HCT116 (cell line): ENCODE measurements at regions not wholly inside any gene's neighbourhood (a gene's known extent, or its start where the extent isn't known, plus 50 kb on each side); places are given as distances from the start of the nearest gene placed in this dataset.
A peak's percentile ranks its signal among the peaks of the same experiment; 100 is the strongest.

ENCODE experiments used
- ATAC-seq: fragments of 200-7000 bp; cut with Tn5 transposase; 2 replicates; pipeline ENCODE4 v1.9.1; 2020; ENCODE audit warnings: mild to moderate bottlenecking, moderate library complexity
- BruUV-seq: library from RNA; stranded (reverse); fragments of 400-500 nt; replicated peaks from 2 replicates; lab custom pipeline; 2021; lab: Mats Ljungman, UMichigan
- CTCF ChIA-PET: fragments of 300-600 bp; sonication (Branson Sonifier 250); formaldehyde crosslinking; loops from one replicate; lab custom pipeline; 2021; ENCODE audit warnings: antibody characterized with exemption; lab: Charles Lee
- POLR2A ChIA-PET: fragments of 300-600, 350-600 bp; sonication (Branson Sonifier 250); formaldehyde crosslinking; loops from one replicate; lab custom pipeline; 2021; ENCODE audit warnings: antibody characterized with exemption; lab: Charles Lee
- RAD21 ChIA-PET, 2 experiments: fragments of 300-600 bp; sonication (Branson Sonifier 250); formaldehyde crosslinking; loops; one replicate each; lab custom pipeline; 2023; ENCODE audit warnings: low total read pairs in 2 of 2; ENCODE audit not compliant: uncharacterized antibody in 2 of 2, unreplicated experiment in 2 of 2, low non-redundant PET in 1 of 2; lab: Charles Lee
- DNase-seq: peaks from one replicate; pipeline ENCODE4 v3.0.0-alpha.2; 2010; ENCODE audit warnings: low read depth, low spot score
- H2AFZ ChIP-seq: fragments of 200-600 bp; shearing (Covaris generic), sonication (generic); 2 replicates; pipeline ENCODE4 v1.6.1; 2017; ENCODE audit warnings: low read depth, mixed run types, mixed read lengths, antibody characterized with exemption, low read length; ENCODE audit not compliant: poor library complexity, severe bottlenecking
- H3K27ac ChIP-seq: 2 replicates; pipeline ENCODE4 v1.5.1; 2012; ENCODE audit warnings: low read depth, low read length
- H3K27me3 ChIP-seq: fragments of 200-600 bp; sonication (generic); 2 replicates; pipeline ENCODE4 v1.6.1; 2016; ENCODE audit warnings: mixed run types, low read length, mixed read lengths; ENCODE audit not compliant: insufficient read depth
- H3K36me3 ChIP-seq, 2 experiments: fragments of 200-500 bp in 1 of 2; fragments of 200-600 bp in 1 of 2; sonication (Bioruptor generic) in 1 of 2; sonication (generic) in 1 of 2; 2 replicates each; pipeline versions ENCODE4 v1.5.1 to v1.6.1; 2014 to 2016; ENCODE audit warnings: low read length in 2 of 2, inconsistent platforms in 1 of 2, mixed read lengths in 1 of 2, mixed run types in 1 of 2; ENCODE audit not compliant: insufficient read depth in 2 of 2, control insufficient read depth in 1 of 2
- H3K4me1 ChIP-seq, 2 experiments: fragments of 200-600 bp in 1 of 2; sonication (generic) in 1 of 2; 2 replicates each; pipeline versions ENCODE4 v1.5.1 to v1.6.1; 2012 to 2017; ENCODE audit warnings: low read length in 2 of 2, inconsistent platforms in 1 of 2, mild to moderate bottlenecking in 1 of 2, mixed read lengths in 1 of 2, mixed run types in 1 of 2, moderate library complexity in 1 of 2; ENCODE audit not compliant: insufficient read depth in 2 of 2, control insufficient read depth in 1 of 2
- H3K4me2 ChIP-seq: fragments of 200-600 bp; sonication (generic); 2 replicates; pipeline ENCODE4 v1.6.1; 2017; ENCODE audit warnings: mixed run types, low read length, mixed read lengths
- H3K4me3 ChIP-seq, 2 experiments: fragments of 200-600 bp in 1 of 2; sonication (generic) in 1 of 2; replicated peaks in 1 of 2; 2 replicates each; pipeline ENCODE4 v1.5.1; 2011 to 2016; ENCODE audit warnings: low read length in 2 of 2, control low read depth in 1 of 2, low read depth in 1 of 2, mild to moderate bottlenecking in 1 of 2, mixed read lengths in 1 of 2, mixed run types in 1 of 2
- H3K79me2 ChIP-seq: fragments of 200-600 bp; sonication (generic); 2 replicates; pipeline ENCODE4 v1.6.1; 2017; ENCODE audit warnings: mild to moderate bottlenecking, mixed run types, low read length, moderate library complexity, mixed read lengths; ENCODE audit not compliant: insufficient read depth
- H3K9ac ChIP-seq: fragments of 200-600 bp; sonication (generic); 2 replicates; pipeline ENCODE4 v1.6.1; 2016; ENCODE audit warnings: low read length, mixed read lengths
- H3K9me2 ChIP-seq: fragments of 200-600 bp; sonication (generic), shearing (Covaris generic); 2 replicates; pipeline ENCODE4 v1.6.1; 2017; ENCODE audit warnings: mixed run types, mild to moderate bottlenecking, moderate library complexity; ENCODE audit not compliant: insufficient read depth
- H3K9me3 ChIP-seq, 2 experiments: fragments of 200-500 bp in 1 of 2; fragments of 200-600 bp in 1 of 2; sonication (Bioruptor generic) in 1 of 2; sonication (generic) in 1 of 2; 2 replicates each; pipeline ENCODE4 v1.6.1; 2014 to 2017; ENCODE audit warnings: low read length in 2 of 2, mixed read lengths in 2 of 2, inconsistent platforms in 1 of 2, low read depth in 1 of 2, mild to moderate bottlenecking in 1 of 2, mixed run types in 1 of 2, moderate library complexity in 1 of 2; ENCODE audit not compliant: control insufficient read depth in 1 of 2, insufficient read depth in 1 of 2
- H4K20me1 ChIP-seq: fragments of 200-600 bp; sonication (generic), shearing (Covaris generic); 2 replicates; pipeline ENCODE4 v1.6.1; 2017; ENCODE audit warnings: mixed run types, mild to moderate bottlenecking, moderate library complexity; ENCODE audit not compliant: insufficient read depth
- ATF3 ChIP-seq: IDR thresholded peaks from 2 replicates; pipeline ENCODE4 v1.6.1; 2012
- CBX3 ChIP-seq: IDR thresholded peaks from 2 replicates; pipeline ENCODE4 v1.6.1; 2012; ENCODE audit warnings: low read depth
- CEBPB ChIP-seq: IDR thresholded peaks from 2 replicates; pipeline ENCODE4 v1.6.1; 2012; ENCODE audit warnings: low read depth
- ELF1 ChIP-seq: IDR thresholded peaks from 2 replicates; pipeline ENCODE4 v1.6.1; 2012; ENCODE audit warnings: low read depth, borderline replicate concordance
- EZH2 ChIP-seq: fragments of 200-600 bp; sonication (generic); IDR thresholded peaks from 2 replicates; pipeline ENCODE4 v1.6.1; 2017; ENCODE audit warnings: antibody characterized with exemption, mixed run types
- EZH2phosphoT487 ChIP-seq: fragments of 200-600 bp; IDR thresholded peaks from 2 replicates; pipeline ENCODE4 v1.6.1; 2018; ENCODE audit warnings: antibody characterized with exemption, borderline replicate concordance
- FOSL1 ChIP-seq: IDR thresholded peaks from 2 replicates; pipeline ENCODE4 v1.6.1; 2012; ENCODE audit warnings: low read depth
- JUND ChIP-seq: IDR thresholded peaks from 2 replicates; pipeline ENCODE4 v1.6.1; 2012
- RAD21 ChIP-seq: IDR thresholded peaks from 2 replicates; pipeline ENCODE4 v1.6.1; 2012; ENCODE audit warnings: low read depth, mild to moderate bottlenecking
- SIN3A ChIP-seq: IDR thresholded peaks from 2 replicates; pipeline ENCODE4 v1.6.1; 2012; ENCODE audit warnings: low read depth
- SP1 ChIP-seq: IDR thresholded peaks from 2 replicates; pipeline ENCODE4 v1.6.1; 2012; ENCODE audit warnings: low read depth
- YY1 ChIP-seq: IDR thresholded peaks from 2 replicates; pipeline ENCODE4 v1.6.1; 2011; ENCODE audit warnings: low read length, low read depth, moderate library complexity, mild to moderate bottlenecking; ENCODE audit not compliant: insufficient replicate concordance; ENCODE audit errors: extremely low read depth
- intact Hi-C: fragments of 100-400 bp; cut with micrococcal nuclease; formaldehyde crosslinking; loops from 2 replicates; pipeline ENCODE4 v1.10.0; 2022
- TF ChIP-seq, protein P1 (sequence below): IDR thresholded peaks from 2 replicates; pipeline ENCODE4 v1.6.1; 2012; ENCODE audit warnings: low read depth

GRCh38 chr14:35212471-35213142 is 79.6 kb upstream of the PSMA6 start (continued):
- TF ChIP-seq, protein P1, sequence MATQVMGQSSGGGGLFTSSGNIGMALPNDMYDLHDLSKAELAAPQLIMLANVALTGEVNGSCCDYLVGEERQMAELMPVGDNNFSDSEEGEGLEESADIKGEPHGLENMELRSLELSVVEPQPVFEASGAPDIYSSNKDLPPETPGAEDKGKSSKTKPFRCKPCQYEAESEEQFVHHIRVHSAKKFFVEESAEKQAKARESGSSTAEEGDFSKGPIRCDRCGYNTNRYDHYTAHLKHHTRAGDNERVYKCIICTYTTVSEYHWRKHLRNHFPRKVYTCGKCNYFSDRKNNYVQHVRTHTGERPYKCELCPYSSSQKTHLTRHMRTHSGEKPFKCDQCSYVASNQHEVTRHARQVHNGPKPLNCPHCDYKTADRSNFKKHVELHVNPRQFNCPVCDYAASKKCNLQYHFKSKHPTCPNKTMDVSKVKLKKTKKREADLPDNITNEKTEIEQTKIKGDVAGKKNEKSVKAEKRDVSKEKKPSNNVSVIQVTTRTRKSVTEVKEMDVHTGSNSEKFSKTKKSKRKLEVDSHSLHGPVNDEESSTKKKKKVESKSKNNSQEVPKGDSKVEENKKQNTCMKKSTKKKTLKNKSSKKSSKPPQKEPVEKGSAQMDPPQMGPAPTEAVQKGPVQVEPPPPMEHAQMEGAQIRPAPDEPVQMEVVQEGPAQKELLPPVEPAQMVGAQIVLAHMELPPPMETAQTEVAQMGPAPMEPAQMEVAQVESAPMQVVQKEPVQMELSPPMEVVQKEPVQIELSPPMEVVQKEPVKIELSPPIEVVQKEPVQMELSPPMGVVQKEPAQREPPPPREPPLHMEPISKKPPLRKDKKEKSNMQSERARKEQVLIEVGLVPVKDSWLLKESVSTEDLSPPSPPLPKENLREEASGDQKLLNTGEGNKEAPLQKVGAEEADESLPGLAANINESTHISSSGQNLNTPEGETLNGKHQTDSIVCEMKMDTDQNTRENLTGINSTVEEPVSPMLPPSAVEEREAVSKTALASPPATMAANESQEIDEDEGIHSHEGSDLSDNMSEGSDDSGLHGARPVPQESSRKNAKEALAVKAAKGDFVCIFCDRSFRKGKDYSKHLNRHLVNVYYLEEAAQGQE = no peak
- TF ChIP-seq RAD21 (no peak), EZH2phosphoT487 (no peak)

- no peaks in the 10 kb centered on the region for H3K79me2 ChIP-seq
- no peak overlapping the region for H3K4me3 ChIP-seq
- no peaks in the 10 kb centered on the region for H3K9me3 ChIP-seq
- POLR2A ChIA-PET = no interaction called here
- no peak for DNase-seq
- H3K27ac ChIP-seq = no peak overlapping the region
- H3K36me3 ChIP-seq = no peaks in the 10 kb centered on the region
- CTCF ChIA-PET = no interaction called here
- no peak overlapping the region for H3K9ac ChIP-seq
- intact Hi-C loops = no loop called here
- TF ChIP-seq EZH2phosphoT487 (no peak), FOSL1 (no peak), EZH2 (no peak), SIN3A (no peak), YY1 (no peak), JUND (no peak), RAD21 (no peak), CBX3 (no peak), SP1 (no peak), ATF3 (no peak), ELF1 (no peak), CEBPB (no peak)
- TF ChIP-seq, protein P1 = no peak
- RAD21 ChIA-PET = no interaction called here
- BruUV-seq = no TSS peak
- peak overlapping the region; percentile 45; the same call in 1 of the 2 replicates for H3K4me2 ChIP-seq
- no peak overlapping the region for H2AFZ ChIP-seq
- H4K20me1 ChIP-seq = no peaks in the 10 kb centered on the region
- H3K27me3 ChIP-seq = no peaks in the 10 kb centered on the region
- peaks cover 22 to 23% of the 10 kb centered on the region in 2 experiments for H3K4me1 ChIP-seq
- ATAC-seq = no peak
- no peaks in the 10 kb centered on the region for H3K9me2 ChIP-seq
Observed at GRCh38 chr14:35213143-35213788, 78.9 kb upstream of the PSMA6 start.
